Vagina (tissue), 2 donors: ENCODE measurements at regions not wholly inside any gene's neighbourhood (a gene's known extent, or its start where the extent isn't known, plus 50 kb on each side); places are given as distances from the start of the nearest gene placed in this dataset.
"Not testable (repeated sequence)": the region's sequence is repeated elsewhere in the genome, so short reads cannot be mapped to it uniquely, and the experiment has no call there.

ENCODE experiments used
- DNase-seq, 2 donors: peaks; one replicate each; pipeline ENCODE4 v3.0.0-alpha.2; 2017; ENCODE audit errors: extremely low spot score in 2 of 2
- H3K27ac ChIP-seq: fragments of 200-600 bp; sonication (generic); one replicate; pipeline ENCODE4 v1.5.1; 2019
- H3K27me3 ChIP-seq: fragments of 200-600 bp; sonication (generic); one replicate; pipeline ENCODE4 v1.5.1; 2019
- H3K36me3 ChIP-seq, 2 donors: fragments of 200-600 bp; sonication (generic); one replicate each; pipeline ENCODE4 v1.5.1; 2017 to 2019
- H3K4me1 ChIP-seq: fragments of 200-600 bp; sonication (generic); one replicate; pipeline ENCODE4 v1.5.1; 2019
- H3K4me3 ChIP-seq, 2 donors: fragments of 200-600 bp; sonication (generic); 1 replicate in 1 of 2; 2 replicates in 1 of 2; pipeline ENCODE4 v1.5.1; 2016 to 2019
- H3K9me3 ChIP-seq: fragments of 200-600 bp; sonication (generic); one replicate; pipeline ENCODE4 v1.5.1; 2019
- CTCF ChIP-seq, 3 experiments: fragments of 450-650 bp in 2 of 3; fragments of 200-600 bp in 1 of 3; sonication (generic) in 1 of 3; IDR thresholded peaks; one replicate each; pipeline ENCODE4 v1.5.1; 2017 to 2019; ENCODE audit warnings: antibody characterized with exemption in 3 of 3, mild to moderate bottlenecking in 2 of 3, moderate library complexity in 2 of 3
- POLR2A ChIP-seq, 2 donors: fragments of 450-650 bp; IDR thresholded peaks; one replicate each; pipeline ENCODE4 v1.6.1; 2017; ENCODE audit warnings: antibody characterized with exemption in 2 of 2, mild to moderate bottlenecking in 2 of 2, moderate library complexity in 2 of 2
- POLR2AphosphoS5 ChIP-seq, 2 donors: sonication (generic); formaldehyde crosslinking; IDR thresholded peaks; one replicate each; pipeline ENCODE4 v1.9.0; 2017; ENCODE audit warnings: antibody characterized with exemption in 2 of 2, mild to moderate bottlenecking in 2 of 2, low read depth in 1 of 2; ENCODE audit not compliant: insufficient read depth in 1 of 2
- intact Hi-C: fragments of 100-400 bp; cut with DNase I; formaldehyde crosslinking; loops from one replicate; pipeline ENCODE4 v1.15.1; 2023

GRCh38 chr5:163730206-163730756 is 224.9 kb downstream of the MAT2B start:
- Histone ChIP-seq H3K27ac (no peak overlapping the region), H3K4me3 (no peak overlapping the region), H3K36me3 (no peaks in the 10 kb centered on the region), H3K4me1 (no peaks in the 10 kb centered on the region), H3K9me3 (no peaks in the 10 kb centered on the region), H3K27me3 (no peaks in the 10 kb centered on the region)
- intact Hi-C loops = no loop called here
- DNase-seq = no peak
- TF ChIP-seq POLR2A (IDR thresholded peaks at IDR 0.05) = no peak
- TF ChIP-seq POLR2AphosphoS5 (IDR thresholded peaks at IDR 0.05; ENCODE audit: insufficient read depth in 1 of 2, low read depth in 1 of 2) = no peak
- no peak for TF ChIP-seq CTCF (IDR thresholded peaks at IDR 0.05)

- no peaks in the 10 kb centered on the region for H3K27me3 ChIP-seq
- H3K36me3 ChIP-seq = no peaks in the 10 kb centered on the region
- intact Hi-C loops = no loop called here
- TF ChIP-seq POLR2AphosphoS5 (IDR thresholded peaks at IDR 0.05; ENCODE audit: insufficient read depth in 1 of 2, low read depth in 1 of 2) = no peak
- no peak overlapping the region for H3K27ac ChIP-seq
- H3K4me3 ChIP-seq = no peak overlapping the region
- H3K4me1 ChIP-seq = no peaks in the 10 kb centered on the region
- H3K9me3 ChIP-seq = no peaks in the 10 kb centered on the region
- DNase-seq = no peak
Measured at GRCh38 chr5:163731256-163731655, 225.8 kb downstream of the MAT2B start.

- TF ChIP-seq POLR2A (IDR thresholded peaks at IDR 0.05) (no peak), POLR2AphosphoS5 (IDR thresholded peaks at IDR 0.05; ENCODE audit: insufficient read depth in 1 of 2, low read depth in 1 of 2) (no peak), CTCF (IDR thresholded peaks at IDR 0.05) (no peak)
- intact Hi-C loops = no loop called here
- DNase-seq = no peak
- Histone ChIP-seq H3K27ac (no peak overlapping the region), H3K4me3 (no peak overlapping the region), H3K4me1 (no peaks in the 10 kb centered on the region), H3K36me3 (no peaks in the 10 kb centered on the region), H3K9me3 (no peaks in the 10 kb centered on the region), H3K27me3 (no peaks in the 10 kb centered on the region)
Measured at GRCh38 chr5:163735069-163735468, 229.7 kb downstream of the MAT2B start.

- H3K4me1 ChIP-seq = no peaks in the 10 kb centered on the region
- H3K36me3 ChIP-seq = no peaks in the 10 kb centered on the region
- H3K27me3 ChIP-seq = no peaks in the 10 kb centered on the region
- DNase-seq = no peak
- no peak overlapping the region for H3K4me3 ChIP-seq
- intact Hi-C loops = no loop called here
- TF ChIP-seq POLR2A (IDR thresholded peaks at IDR 0.05) = no peak
- TF ChIP-seq POLR2AphosphoS5 (IDR thresholded peaks at IDR 0.05; ENCODE audit: insufficient read depth in 1 of 2, low read depth in 1 of 2) = no peak
- no peak for TF ChIP-seq CTCF (IDR thresholded peaks at IDR 0.05)
- no peaks in the 10 kb centered on the region for H3K9me3 ChIP-seq
- no peak overlapping the region for H3K27ac ChIP-seq
Measured at GRCh38 chr5:163747586-163747985, 242.2 kb downstream of the MAT2B start.

GRCh38 chr5:163748934-163749333 is 243.5 kb downstream of the MAT2B start:
- no peak for DNase-seq
- H3K4me3 ChIP-seq = no peak overlapping the region
- intact Hi-C loops = no loop called here
- H3K9me3 ChIP-seq = no peaks in the 10 kb centered on the region
- H3K4me1 ChIP-seq = no peaks in the 10 kb centered on the region
- TF ChIP-seq CTCF (IDR thresholded peaks at IDR 0.05) (no peak), POLR2AphosphoS5 (IDR thresholded peaks at IDR 0.05; ENCODE audit: insufficient read depth in 1 of 2, low read depth in 1 of 2) (no peak), POLR2A (IDR thresholded peaks at IDR 0.05) (no peak)
- no peaks in the 10 kb centered on the region for H3K27me3 ChIP-seq
- no peak overlapping the region for H3K27ac ChIP-seq
- no peaks in the 10 kb centered on the region for H3K36me3 ChIP-seq

GRCh38 chr5:163750415-163750814 is 245.0 kb downstream of the MAT2B start:
- H3K36me3 ChIP-seq, DNase-seq, H3K4me3 ChIP-seq, intact Hi-C loops, H3K4me1 ChIP-seq, H3K27ac ChIP-seq, H3K27me3 ChIP-seq, H3K9me3 ChIP-seq: not testable (repeated sequence)
